ENCODE measurements at regions not wholly inside any gene's neighbourhood (a gene's known extent, or its start where the extent isn't known, plus 50 kb on each side); places are given as distances from the start of the nearest gene placed in this dataset.

GRCh38 chr3:98966862-98967546 lies 65.5 kb upstream of the DCBLD2 start:
- Histone ChIP-seq H3K4me3 (ENCODE audit: low read depth, low read length) (no peak overlapping the region), H3K27ac (ENCODE audit: low read depth, low read length) (no peak overlapping the region), H3K9me3 (ENCODE audit: control insufficient read depth, insufficient read depth, low read length) (no peaks in the 10 kb centered on the region), H3K9ac (ENCODE audit: low read depth, low read length) (no peak overlapping the region), H3K4me1 (ENCODE audit: control insufficient read depth, insufficient read depth, low read length) (no peaks in the 10 kb centered on the region), H3K36me3 (ENCODE audit: control insufficient read depth, insufficient read depth, low read length) (no peaks in the 10 kb centered on the region), H3K27me3 (ENCODE audit: control insufficient read depth, insufficient read depth, low read length) (no peaks in the 10 kb centered on the region)

- H3K27ac ChIP-seq (ENCODE audit: low read depth, low read length): no peak overlapping the region
- no peaks in the 10 kb centered on the region for H3K36me3 ChIP-seq (ENCODE audit: control insufficient read depth, insufficient read depth, low read length)
- no peak overlapping the region for H3K4me3 ChIP-seq (ENCODE audit: low read depth, low read length)
- no peaks in the 10 kb centered on the region for H3K4me1 ChIP-seq (ENCODE audit: control insufficient read depth, insufficient read depth, low read length)
- H3K9me3 ChIP-seq (ENCODE audit: control insufficient read depth, insufficient read depth, low read length): no peaks in the 10 kb centered on the region
- H3K27me3 ChIP-seq (ENCODE audit: control insufficient read depth, insufficient read depth, low read length): no peaks in the 10 kb centered on the region
- no peak overlapping the region for H3K9ac ChIP-seq (ENCODE audit: low read depth, low read length)
These were observed 64.9 kb upstream of the DCBLD2 start for GRCh38 chr3:98966434-98966833.

- Histone ChIP-seq H3K9ac (ENCODE audit: low read depth, low read length) (no peak overlapping the region), H3K36me3 (ENCODE audit: control insufficient read depth, insufficient read depth, low read length) (no peaks in the 10 kb centered on the region), H3K4me3 (ENCODE audit: low read depth, low read length) (no peak overlapping the region), H3K9me3 (ENCODE audit: control insufficient read depth, insufficient read depth, low read length) (no peaks in the 10 kb centered on the region), H3K27ac (ENCODE audit: low read depth, low read length) (no peak overlapping the region), H3K4me1 (ENCODE audit: control insufficient read depth, insufficient read depth, low read length) (no peaks in the 10 kb centered on the region), H3K27me3 (ENCODE audit: control insufficient read depth, insufficient read depth, low read length) (no peaks in the 10 kb centered on the region)
These were observed 63.3 kb upstream of the DCBLD2 start for GRCh38 chr3:98964784-98965183.

- H3K9me3 ChIP-seq (ENCODE audit: control insufficient read depth, insufficient read depth, low read length): no peaks in the 10 kb centered on the region
- no peaks in the 10 kb centered on the region for H3K36me3 ChIP-seq (ENCODE audit: control insufficient read depth, insufficient read depth, low read length)
- H3K4me1 ChIP-seq (ENCODE audit: control insufficient read depth, insufficient read depth, low read length): no peaks in the 10 kb centered on the region
- H3K27me3 ChIP-seq (ENCODE audit: control insufficient read depth, insufficient read depth, low read length): no peaks in the 10 kb centered on the region
- no peak overlapping the region for H3K27ac ChIP-seq (ENCODE audit: low read depth, low read length)
- H3K9ac ChIP-seq (ENCODE audit: low read depth, low read length): no peak overlapping the region
- no peak overlapping the region for H3K4me3 ChIP-seq (ENCODE audit: low read depth, low read length)
These were observed 62.1 kb upstream of the DCBLD2 start for GRCh38 chr3:98963546-98963945.

GRCh38 chr3:98962951-98963350 lies 61.5 kb upstream of the DCBLD2 start:
- H3K9ac ChIP-seq (ENCODE audit: low read depth, low read length): no peak overlapping the region
- no peaks in the 10 kb centered on the region for H3K9me3 ChIP-seq (ENCODE audit: control insufficient read depth, insufficient read depth, low read length)
- no peaks in the 10 kb centered on the region for H3K36me3 ChIP-seq (ENCODE audit: control insufficient read depth, insufficient read depth, low read length)
- H3K27ac ChIP-seq (ENCODE audit: low read depth, low read length): no peak overlapping the region
- no peaks in the 10 kb centered on the region for H3K27me3 ChIP-seq (ENCODE audit: control insufficient read depth, insufficient read depth, low read length)
- H3K4me3 ChIP-seq (ENCODE audit: low read depth, low read length): no peak overlapping the region
- no peaks in the 10 kb centered on the region for H3K4me1 ChIP-seq (ENCODE audit: control insufficient read depth, insufficient read depth, low read length)

- no peaks in the 10 kb centered on the region for H3K36me3 ChIP-seq (ENCODE audit: control insufficient read depth, insufficient read depth, low read length)
- no peak overlapping the region for H3K27ac ChIP-seq (ENCODE audit: low read depth, low read length)
- no peak overlapping the region for H3K9ac ChIP-seq (ENCODE audit: low read depth, low read length)
- no peaks in the 10 kb centered on the region for H3K9me3 ChIP-seq (ENCODE audit: control insufficient read depth, insufficient read depth, low read length)
- H3K4me3 ChIP-seq (ENCODE audit: low read depth, low read length): no peak overlapping the region
- H3K27me3 ChIP-seq (ENCODE audit: control insufficient read depth, insufficient read depth, low read length): no peaks in the 10 kb centered on the region
- H3K4me1 ChIP-seq (ENCODE audit: control insufficient read depth, insufficient read depth, low read length): no peaks in the 10 kb centered on the region
These were observed 60.9 kb upstream of the DCBLD2 start for GRCh38 chr3:98962189-98962930.

GRCh38 chr3:98961161-98962155 lies 60.0 kb upstream of the DCBLD2 start:
- no peaks in the 10 kb centered on the region for H3K9me3 ChIP-seq (ENCODE audit: control insufficient read depth, insufficient read depth, low read length)

GRCh38 chr3:98957681-98958080 lies 56.2 kb upstream of the DCBLD2 start:
- no peak overlapping the region for H3K27ac ChIP-seq (ENCODE audit: low read depth, low read length)

More at GRCh38 chr3:98961161-98962155, 60.0 kb upstream of the DCBLD2 start:
- Histone ChIP-seq H3K4me3 (ENCODE audit: low read depth, low read length) (no peak overlapping the region), H3K27ac (ENCODE audit: low read depth, low read length) (no peak overlapping the region), H3K4me1 (ENCODE audit: control insufficient read depth, insufficient read depth, low read length) (no peaks in the 10 kb centered on the region), H3K9ac (ENCODE audit: low read depth, low read length) (no peak overlapping the region), H3K36me3 (ENCODE audit: control insufficient read depth, insufficient read depth, low read length) (no peaks in the 10 kb centered on the region), H3K27me3 (ENCODE audit: control insufficient read depth, insufficient read depth, low read length) (no peaks in the 10 kb centered on the region)

GRCh38 chr3:98956008-98956407 lies 54.5 kb upstream of the DCBLD2 start:
- Histone ChIP-seq H3K36me3 (ENCODE audit: control insufficient read depth, insufficient read depth, low read length) (no peaks in the 10 kb centered on the region), H3K27me3 (ENCODE audit: control insufficient read depth, insufficient read depth, low read length) (no peaks in the 10 kb centered on the region), H3K4me3 (ENCODE audit: low read depth, low read length) (no peak overlapping the region), H3K27ac (ENCODE audit: low read depth, low read length) (no peak overlapping the region), H3K4me1 (ENCODE audit: control insufficient read depth, insufficient read depth, low read length) (no peaks in the 10 kb centered on the region), H3K9ac (ENCODE audit: low read depth, low read length) (no peak overlapping the region), H3K9me3 (ENCODE audit: control insufficient read depth, insufficient read depth, low read length) (no peaks in the 10 kb centered on the region)

More at GRCh38 chr3:98957681-98958080, 56.2 kb upstream of the DCBLD2 start:
- H3K27me3 ChIP-seq (ENCODE audit: control insufficient read depth, insufficient read depth, low read length): no peaks in the 10 kb centered on the region
- no peak overlapping the region for H3K9ac ChIP-seq (ENCODE audit: low read depth, low read length)
- no peaks in the 10 kb centered on the region for H3K36me3 ChIP-seq (ENCODE audit: control insufficient read depth, insufficient read depth, low read length)
- H3K9me3 ChIP-seq (ENCODE audit: control insufficient read depth, insufficient read depth, low read length): no peaks in the 10 kb centered on the region
- H3K4me3 ChIP-seq (ENCODE audit: low read depth, low read length): no peak overlapping the region
- no peaks in the 10 kb centered on the region for H3K4me1 ChIP-seq (ENCODE audit: control insufficient read depth, insufficient read depth, low read length)

- no peak overlapping the region for H3K9ac ChIP-seq (ENCODE audit: low read depth, low read length)
- no peak overlapping the region for H3K27ac ChIP-seq (ENCODE audit: low read depth, low read length)
These were observed 53.5 kb upstream of the DCBLD2 start for GRCh38 chr3:98954791-98955604.

More at GRCh38 chr3:98954791-98955604, 53.5 kb upstream of the DCBLD2 start:
- no peaks in the 10 kb centered on the region for H3K4me1 ChIP-seq (ENCODE audit: control insufficient read depth, insufficient read depth, low read length)
- H3K27me3 ChIP-seq (ENCODE audit: control insufficient read depth, insufficient read depth, low read length): no peaks in the 10 kb centered on the region
- H3K4me3 ChIP-seq (ENCODE audit: low read depth, low read length): no peak overlapping the region
- H3K36me3 ChIP-seq (ENCODE audit: control insufficient read depth, insufficient read depth, low read length): no peaks in the 10 kb centered on the region
- no peaks in the 10 kb centered on the region for H3K9me3 ChIP-seq (ENCODE audit: control insufficient read depth, insufficient read depth, low read length)

Data from HUES48 (cell line).